Transverse colon (tissue), 4 donors: ENCODE measurements at regions not wholly inside any gene's neighbourhood (a gene's known extent, or its start where the extent isn't known, plus 50 kb on each side); places are given as distances from the start of the nearest gene placed in this dataset.

Experiments used
- DNase-seq: peaks from one replicate; pipeline ENCODE4 v3.0.0-alpha.2; 2019
- H3K27ac ChIP-seq, 4 donors: fragments of 200-600 bp; sonication (generic); 2 replicates each; pipeline ENCODE4 v1.5.1; 2016 to 2018; ENCODE audit warnings: inconsistent platforms in 4 of 4
- H3K27me3 ChIP-seq: fragments of 200-600 bp; sonication (generic); 2 replicates; pipeline ENCODE4 v1.5.1; 2017; ENCODE audit warnings: inconsistent platforms
- H3K36me3 ChIP-seq, 4 donors: fragments of 200-600 bp; sonication (generic); 2 replicates each; pipeline ENCODE4 v1.5.1; 2017 to 2019; ENCODE audit warnings: inconsistent platforms in 4 of 4
- H3K4me1 ChIP-seq, 4 donors: fragments of 200-600 bp; sonication (generic); 2 replicates each; pipeline ENCODE4 v1.5.1; 2017 to 2020; ENCODE audit warnings: inconsistent platforms in 4 of 4
- H3K4me3 ChIP-seq, 4 donors: fragments of 200-600 bp; sonication (generic); 1 replicate in 1 of 4; 2 replicates in 3 of 4; pipeline versions ENCODE4 v1.5.1 to v1.6.1; 2017 to 2019; ENCODE audit warnings: inconsistent platforms in 4 of 4
- H3K9me3 ChIP-seq, 2 donors: fragments of 200-600 bp; sonication (generic); 2 replicates each; pipeline ENCODE4 v1.5.1; 2017 to 2019; ENCODE audit warnings: inconsistent platforms in 2 of 2
- EP300 ChIP-seq: sonication (generic); formaldehyde crosslinking; IDR thresholded peaks from one replicate; pipeline ENCODE4 v1.6.1; 2017; ENCODE audit warnings: antibody characterized with exemption, low read depth
- POLR2A ChIP-seq: fragments of 450-650 bp; IDR thresholded peaks from one replicate; pipeline ENCODE4 v1.6.1; 2016; ENCODE audit warnings: antibody characterized with exemption, mild to moderate bottlenecking, moderate library complexity
- POLR2AphosphoS5 ChIP-seq, 3 donors: sonication (generic); formaldehyde crosslinking; IDR thresholded peaks; one replicate each; pipeline ENCODE4 v1.6.1; 2016; ENCODE audit warnings: antibody characterized with exemption in 3 of 3
- WGBS, 2 donors: methylation state at CpG; one replicate each; pipeline ENCODE4 v1.1.5; 2018; ENCODE audit warnings: low coverage in 1 of 2; 5-methylcytosine and 5-hydroxymethylcytosine counted together
- in situ Hi-C, 4 donors: fragments of 200-750 bp; cut with MboI; loops; one replicate each; pipeline versions ENCODE4 v1.15.0 to v1.15.1; 2017; ENCODE audit warnings: low sequenced_read_pairs in 3 of 4, low pct_ligation_motif_present in 1 of 4, low pct_unique_long_range_greater_than_20kb in 1 of 4
- intact Hi-C: fragments of 100-400 bp; cut with DNase I; formaldehyde crosslinking; loops from one replicate; pipeline ENCODE4 v1.15.1; 2023; ENCODE audit warnings: low total_unique reads
- TF ChIP-seq, protein P1 (sequence below), 5 experiments: fragments of 200-600 bp in 3 of 5; fragments of 450-650 bp in 2 of 5; sonication (generic) in 3 of 5; IDR thresholded peaks; 1 replicate in 2 of 5; 2 replicates in 3 of 5; pipeline ENCODE4 v1.5.1; 2016 to 2017; ENCODE audit warnings: antibody characterized with exemption in 5 of 5, inconsistent platforms in 3 of 5, mild to moderate bottlenecking in 2 of 5, moderate library complexity in 1 of 5

GRCh38 chr2:45173513-45173912 lies 164.3 kb upstream of the SIX2 start:
- Histone ChIP-seq H3K27me3 (peaks cover 59% of the 10 kb centered on the region), H3K27ac (no peak overlapping the region), H3K4me1 (peaks cover 0 to 20% (median 17%) of the 10 kb centered on the region in 4 donors), H3K36me3 (no peaks in the 10 kb centered on the region), H3K4me3 (no peak overlapping the region), H3K9me3 (no peaks in the 10 kb centered on the region)
- TF ChIP-seq EP300 = no peak
- TF ChIP-seq, protein P1, sequence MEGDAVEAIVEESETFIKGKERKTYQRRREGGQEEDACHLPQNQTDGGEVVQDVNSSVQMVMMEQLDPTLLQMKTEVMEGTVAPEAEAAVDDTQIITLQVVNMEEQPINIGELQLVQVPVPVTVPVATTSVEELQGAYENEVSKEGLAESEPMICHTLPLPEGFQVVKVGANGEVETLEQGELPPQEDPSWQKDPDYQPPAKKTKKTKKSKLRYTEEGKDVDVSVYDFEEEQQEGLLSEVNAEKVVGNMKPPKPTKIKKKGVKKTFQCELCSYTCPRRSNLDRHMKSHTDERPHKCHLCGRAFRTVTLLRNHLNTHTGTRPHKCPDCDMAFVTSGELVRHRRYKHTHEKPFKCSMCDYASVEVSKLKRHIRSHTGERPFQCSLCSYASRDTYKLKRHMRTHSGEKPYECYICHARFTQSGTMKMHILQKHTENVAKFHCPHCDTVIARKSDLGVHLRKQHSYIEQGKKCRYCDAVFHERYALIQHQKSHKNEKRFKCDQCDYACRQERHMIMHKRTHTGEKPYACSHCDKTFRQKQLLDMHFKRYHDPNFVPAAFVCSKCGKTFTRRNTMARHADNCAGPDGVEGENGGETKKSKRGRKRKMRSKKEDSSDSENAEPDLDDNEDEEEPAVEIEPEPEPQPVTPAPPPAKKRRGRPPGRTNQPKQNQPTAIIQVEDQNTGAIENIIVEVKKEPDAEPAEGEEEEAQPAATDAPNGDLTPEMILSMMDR (IDR thresholded peaks at IDR 0.05) = no peak
- TF ChIP-seq POLR2A = no peak
- no peak for TF ChIP-seq POLR2AphosphoS5 (IDR thresholded peaks at IDR 0.05)
- in situ Hi-C loops = no loop called here
- 53% methylated on average over 2 of the region's 2 CpGs; no CpG with 5 or more reads in 1 of the 2 donors for WGBS, 2 donors
- intact Hi-C loops = no loop called here
- no peak for DNase-seq

GRCh38 chr2:45172760-45173392 lies 163.6 kb upstream of the SIX2 start:
- no peaks in the 10 kb centered on the region for H3K36me3 ChIP-seq
- intact Hi-C loops (no loop called here), in situ Hi-C loops (no loop called here)
- H3K27me3 ChIP-seq = peaks cover 65% of the 10 kb centered on the region
- H3K27ac ChIP-seq = no peak overlapping the region
- TF ChIP-seq EP300 (no peak), POLR2A (no peak), POLR2AphosphoS5 (IDR thresholded peaks at IDR 0.05) (no peak)
- TF ChIP-seq, protein P1 (IDR thresholded peaks at IDR 0.05) = no peak
- no peak for DNase-seq
- no peak overlapping the region for H3K4me3 ChIP-seq
- WGBS, 2 donors = 49 to 50% methylated on average over 2 of the region's 2 CpGs
- peaks cover 0 to 20% (median 19%) of the 10 kb centered on the region in 4 donors for H3K4me1 ChIP-seq
- H3K9me3 ChIP-seq = no peaks in the 10 kb centered on the region

DNA sequence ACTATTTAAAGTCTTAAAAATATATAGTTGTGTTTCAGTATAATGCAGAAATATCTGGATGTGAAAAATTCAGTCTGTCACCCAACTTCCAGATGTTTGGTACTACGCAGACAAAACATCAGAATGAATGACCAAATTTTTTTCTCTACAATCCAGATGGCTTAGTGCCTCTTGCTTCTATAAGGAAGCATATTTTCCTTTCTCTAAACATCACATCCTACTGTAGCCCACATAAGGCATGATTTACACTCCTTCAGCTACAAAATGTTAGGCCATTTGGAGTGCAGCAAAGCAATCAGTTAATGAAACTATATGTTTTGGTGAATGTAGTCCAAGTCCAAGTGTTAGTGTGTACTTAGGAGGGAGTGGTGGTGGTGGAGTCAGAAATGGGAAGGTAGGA lies 162.9 kb upstream of the SIX2 start:
- H3K27me3 ChIP-seq = peaks cover 72% of the 10 kb centered on the region
- WGBS, 2 donors = 82 to 89% methylated on average over 1 of the region's 1 CpG
- no peak overlapping the region for H3K4me3 ChIP-seq
- in situ Hi-C loops = no loop called here
- no peaks in the 10 kb centered on the region for H3K36me3 ChIP-seq
- no peaks in the 10 kb centered on the region for H3K9me3 ChIP-seq
- intact Hi-C loops = no loop called here
- peaks cover 0 to 20% (median 19%) of the 10 kb centered on the region in 4 donors for H3K4me1 ChIP-seq
- TF ChIP-seq POLR2AphosphoS5 (IDR thresholded peaks at IDR 0.05) (no peak), POLR2A (no peak), EP300 (no peak)
- TF ChIP-seq, protein P1 (IDR thresholded peaks at IDR 0.05) = no peak
- no peak overlapping the region for H3K27ac ChIP-seq
- no peak for DNase-seq

- in situ Hi-C loops = no loop called here
- Histone ChIP-seq H3K4me3 (no peak overlapping the region), H3K27ac (no peak overlapping the region), H3K9me3 (no peaks in the 10 kb centered on the region), H3K27me3 (peaks cover 82% of the 10 kb centered on the region), H3K36me3 (no peaks in the 10 kb centered on the region), H3K4me1 (peaks cover 0 to 20% (median 19%) of the 10 kb centered on the region in 4 donors)
- TF ChIP-seq, protein P1 (IDR thresholded peaks at IDR 0.05) = no peak
- TF ChIP-seq POLR2A = no peak
- no peak for TF ChIP-seq EP300
- no peak for TF ChIP-seq POLR2AphosphoS5 (IDR thresholded peaks at IDR 0.05)
- intact Hi-C loops = no loop called here
- DNase-seq = no peak
- WGBS, 2 donors = 45 to 75% methylated on average over 2 to 6 of the region's 6 CpGs
Measured at GRCh38 chr2:45171136-45171501, 161.9 kb upstream of the SIX2 start.
